ENCODE measurements at regions not wholly inside any gene's neighbourhood (a gene's known extent, or its start where the extent isn't known, plus 50 kb on each side); places are given as distances from the start of the nearest gene placed in this dataset.

DNA sequence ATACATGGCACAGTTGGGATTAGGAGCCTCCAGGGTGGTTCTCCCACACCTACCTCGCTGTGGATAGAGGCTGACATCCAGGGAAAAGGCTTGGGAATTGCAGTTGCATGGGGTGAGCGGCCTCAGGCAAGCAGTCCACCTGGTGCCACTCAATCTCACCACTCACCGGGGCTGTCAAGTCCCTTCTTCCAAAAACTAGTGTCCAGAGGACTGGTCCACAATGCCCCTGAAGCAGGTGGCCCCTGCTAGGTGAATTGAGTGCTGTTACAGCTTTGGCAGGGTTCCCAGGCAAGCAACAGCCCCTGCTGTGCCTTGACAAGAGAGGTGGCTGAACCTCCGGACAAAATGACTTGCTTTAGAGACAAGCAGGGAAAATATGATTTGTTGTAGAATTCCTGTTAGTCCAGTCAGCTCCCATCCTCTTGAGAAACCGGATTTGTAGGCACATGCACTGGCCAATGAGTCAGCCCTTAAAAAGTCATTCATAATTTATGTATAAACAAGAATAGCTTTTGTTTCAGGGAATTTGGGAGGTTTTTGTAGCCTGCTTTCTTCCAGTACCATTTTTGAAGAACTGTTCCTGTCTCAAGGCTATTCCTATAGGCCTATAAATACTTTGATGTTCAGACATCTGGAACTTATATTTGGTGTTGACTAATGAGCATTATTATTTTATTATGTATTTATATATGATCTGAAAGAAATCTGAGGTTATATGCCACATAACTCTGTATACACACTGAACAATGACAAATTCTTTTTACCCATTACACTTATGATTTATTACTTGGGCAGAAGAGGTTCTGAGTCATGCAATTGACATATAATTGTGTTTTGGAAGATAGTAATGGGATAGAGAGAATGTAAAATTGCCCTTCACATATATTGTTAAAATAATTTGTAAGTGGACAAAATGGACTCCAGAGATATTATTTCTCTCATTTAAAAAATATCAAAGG lies 411.1 kb downstream of the ACTL7B start:
- TF ChIP-seq, protein P1, sequence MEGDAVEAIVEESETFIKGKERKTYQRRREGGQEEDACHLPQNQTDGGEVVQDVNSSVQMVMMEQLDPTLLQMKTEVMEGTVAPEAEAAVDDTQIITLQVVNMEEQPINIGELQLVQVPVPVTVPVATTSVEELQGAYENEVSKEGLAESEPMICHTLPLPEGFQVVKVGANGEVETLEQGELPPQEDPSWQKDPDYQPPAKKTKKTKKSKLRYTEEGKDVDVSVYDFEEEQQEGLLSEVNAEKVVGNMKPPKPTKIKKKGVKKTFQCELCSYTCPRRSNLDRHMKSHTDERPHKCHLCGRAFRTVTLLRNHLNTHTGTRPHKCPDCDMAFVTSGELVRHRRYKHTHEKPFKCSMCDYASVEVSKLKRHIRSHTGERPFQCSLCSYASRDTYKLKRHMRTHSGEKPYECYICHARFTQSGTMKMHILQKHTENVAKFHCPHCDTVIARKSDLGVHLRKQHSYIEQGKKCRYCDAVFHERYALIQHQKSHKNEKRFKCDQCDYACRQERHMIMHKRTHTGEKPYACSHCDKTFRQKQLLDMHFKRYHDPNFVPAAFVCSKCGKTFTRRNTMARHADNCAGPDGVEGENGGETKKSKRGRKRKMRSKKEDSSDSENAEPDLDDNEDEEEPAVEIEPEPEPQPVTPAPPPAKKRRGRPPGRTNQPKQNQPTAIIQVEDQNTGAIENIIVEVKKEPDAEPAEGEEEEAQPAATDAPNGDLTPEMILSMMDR (IDR thresholded peaks at IDR 0.05), result no peak
- no peak for TF ChIP-seq POLR2A (IDR thresholded peaks at IDR 0.05)

Measured in adrenal gland (tissue), 5 donors.